GM12874 (cell line): ENCODE measurements at regions not wholly inside any gene's neighbourhood (a gene's known extent, or its start where the extent isn't known, plus 50 kb on each side); places are given as distances from the start of the nearest gene placed in this dataset.

ENCODE experiments used
- TF ChIP-seq, protein P1 (sequence below): IDR thresholded peaks from 2 replicates; pipeline ENCODE4 v1.5.1; 2011; ENCODE audit warnings: low read depth, mild to moderate bottlenecking, control low read depth, low read length, moderate library complexity; ENCODE audit not compliant: insufficient read depth

- TF ChIP-seq, protein P1, sequence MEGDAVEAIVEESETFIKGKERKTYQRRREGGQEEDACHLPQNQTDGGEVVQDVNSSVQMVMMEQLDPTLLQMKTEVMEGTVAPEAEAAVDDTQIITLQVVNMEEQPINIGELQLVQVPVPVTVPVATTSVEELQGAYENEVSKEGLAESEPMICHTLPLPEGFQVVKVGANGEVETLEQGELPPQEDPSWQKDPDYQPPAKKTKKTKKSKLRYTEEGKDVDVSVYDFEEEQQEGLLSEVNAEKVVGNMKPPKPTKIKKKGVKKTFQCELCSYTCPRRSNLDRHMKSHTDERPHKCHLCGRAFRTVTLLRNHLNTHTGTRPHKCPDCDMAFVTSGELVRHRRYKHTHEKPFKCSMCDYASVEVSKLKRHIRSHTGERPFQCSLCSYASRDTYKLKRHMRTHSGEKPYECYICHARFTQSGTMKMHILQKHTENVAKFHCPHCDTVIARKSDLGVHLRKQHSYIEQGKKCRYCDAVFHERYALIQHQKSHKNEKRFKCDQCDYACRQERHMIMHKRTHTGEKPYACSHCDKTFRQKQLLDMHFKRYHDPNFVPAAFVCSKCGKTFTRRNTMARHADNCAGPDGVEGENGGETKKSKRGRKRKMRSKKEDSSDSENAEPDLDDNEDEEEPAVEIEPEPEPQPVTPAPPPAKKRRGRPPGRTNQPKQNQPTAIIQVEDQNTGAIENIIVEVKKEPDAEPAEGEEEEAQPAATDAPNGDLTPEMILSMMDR: no peak
These were observed 1217.6 kb upstream of the GJE1 start for GRCh38 chr6:140915103-140915502.

- TF ChIP-seq, protein P1: no peak
These were observed 1220.0 kb upstream of the GJE1 start for GRCh38 chr6:140912686-140913085.

DNA sequence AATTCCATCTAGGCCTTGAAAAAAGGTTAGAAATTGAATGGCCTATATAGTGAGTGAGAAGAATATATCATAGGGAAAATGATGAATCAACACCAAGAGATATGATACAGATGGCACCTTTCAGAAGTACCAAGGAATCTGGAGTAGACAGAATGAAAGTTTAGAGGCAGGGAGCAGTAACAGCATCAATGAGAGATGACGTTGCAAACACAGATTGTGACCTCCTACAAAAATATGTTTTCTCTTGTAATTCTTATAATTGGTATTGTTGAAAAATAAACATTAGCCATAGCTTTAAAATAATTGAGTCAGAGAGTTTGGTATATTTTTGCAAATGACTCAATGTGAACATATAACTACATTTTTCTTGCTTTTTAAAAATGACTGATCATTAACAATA, 1223.1 kb upstream of the GJE1 start:
- TF ChIP-seq, protein P1: no peak

DNA sequence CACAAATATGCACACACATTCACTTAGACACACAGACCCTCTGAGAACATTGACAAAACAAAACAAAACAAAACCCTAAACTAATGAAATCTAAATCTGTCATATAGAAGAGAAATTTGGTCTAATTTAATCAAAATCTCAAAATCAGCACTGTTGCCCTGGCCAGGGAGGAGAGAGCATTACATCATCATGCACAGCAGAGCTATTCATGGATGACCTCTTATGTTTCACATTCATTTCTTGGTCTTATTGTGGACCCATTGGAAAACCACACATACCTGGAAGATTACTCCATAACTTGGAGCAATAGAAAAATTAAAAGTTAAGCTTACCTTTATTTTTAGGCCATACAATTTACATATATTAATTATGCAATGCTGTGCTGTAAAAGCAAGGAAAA, 1223.6 kb upstream of the GJE1 start:
- TF ChIP-seq, protein P1: no peak

- TF ChIP-seq, protein P1: no peak
These were observed 1224.2 kb upstream of the GJE1 start for GRCh38 chr6:140908505-140908904.

DNA sequence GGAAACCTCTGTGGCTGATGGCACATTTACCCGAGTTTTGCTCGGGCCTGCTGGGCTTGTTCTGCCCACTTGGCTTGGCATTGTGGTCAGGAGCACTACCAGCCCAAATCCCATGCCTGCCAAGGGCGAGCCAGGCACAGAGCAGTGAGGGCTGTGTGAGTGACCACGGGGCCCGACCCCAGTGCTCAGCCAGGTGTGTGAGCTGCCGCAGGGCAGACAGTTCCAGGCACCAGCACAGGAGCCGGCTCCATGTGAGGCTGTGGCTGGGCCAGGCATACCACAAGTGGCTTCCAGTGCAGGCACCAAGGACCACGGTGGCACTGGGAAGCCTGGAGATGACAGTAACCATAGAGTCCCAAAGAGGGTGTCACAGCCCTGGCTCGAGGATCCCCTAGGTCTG, 1225.5 kb upstream of the GJE1 start:
- TF ChIP-seq, protein P1: no peak

- TF ChIP-seq, protein P1: no peak
These were observed 1227.0 kb upstream of the GJE1 start for GRCh38 chr6:140905724-140906123.

GRCh38 chr6:140905050-140905449, 1227.7 kb upstream of the GJE1 start:
- TF ChIP-seq, protein P1: no peak
